ENCODE measurements at regions not wholly inside any gene's neighbourhood (a gene's known extent, or its start where the extent isn't known, plus 50 kb on each side); places are given as distances from the start of the nearest gene placed in this dataset.
"Not testable (repeated sequence)": the region's sequence is repeated elsewhere in the genome, so short reads cannot be mapped to it uniquely, and the experiment has no call there.

- intact Hi-C loops (cut with DNase I); ATAC-seq; DNase-seq: not testable (repeated sequence)
These were observed 87.8 kb downstream of the TENT5D start for GRCh38 chrX:80508083-80508482.

- ATAC-seq (peak in 1 of 2 donors; percentile 85), DNase-seq (no peak)
- intact Hi-C loops (cut with DNase I), result no loop called here
These were observed 91.9 kb downstream of the TENT5D start for GRCh38 chrX:80511969-80512760.

GRCh38 chrX:80512924-80513323 is 92.7 kb downstream of the TENT5D start:
- no peak for DNase-seq
- no peak for ATAC-seq
- intact Hi-C loops (cut with DNase I), result no loop called here

GRCh38 chrX:80513625-80514024 is 93.4 kb downstream of the TENT5D start:
- DNase-seq (no peak), ATAC-seq (no peak)
- intact Hi-C loops (cut with DNase I), result no loop called here

GRCh38 chrX:80537096-80537495 is 116.8 kb downstream of the TENT5D start:
- intact Hi-C loops (cut with DNase I), result no loop called here
- ATAC-seq (no peak), DNase-seq (no peak)

- intact Hi-C loops (cut with DNase I), result no loop called here
- ATAC-seq, result no peak
These were observed 130.5 kb downstream of the TENT5D start for GRCh38 chrX:80550722-80551121.

GRCh38 chrX:80556148-80556547 is 135.9 kb downstream of the TENT5D start:
- ATAC-seq (no peak), DNase-seq (no peak)
- intact Hi-C loops (cut with DNase I), result no loop called here

More at GRCh38 chrX:80550722-80551121, 130.5 kb downstream of the TENT5D start:
- no peak for DNase-seq

GRCh38 chrX:80572636-80573035 is 152.4 kb downstream of the TENT5D start:
- no peak for ATAC-seq
- intact Hi-C loops (cut with DNase I), result no loop called here
- DNase-seq, result no peak

GRCh38 chrX:80573275-80573674 is 153.0 kb downstream of the TENT5D start:
- intact Hi-C loops (cut with DNase I), result no loop called here
- DNase-seq, result no peak
- ATAC-seq, result no peak

GRCh38 chrX:80574486-80575086 is 154.3 kb downstream of the TENT5D start:
- DNase-seq; intact Hi-C loops (cut with DNase I); ATAC-seq: not testable (repeated sequence)

- ATAC-seq (peak in 1 of 2 donors; percentile 41), DNase-seq (no peak)
- intact Hi-C loops (cut with DNase I), result no loop called here
These were observed 156.0 kb downstream of the TENT5D start for GRCh38 chrX:80576267-80576666.

GRCh38 chrX:80576806-80577533 is 156.7 kb downstream of the TENT5D start:
- intact Hi-C loops (cut with DNase I), result no loop called here
- DNase-seq, result no peak
- peak in 1 of 2 donors; percentile 33 for ATAC-seq

- DNase-seq (no peak), ATAC-seq (no peak)
- intact Hi-C loops (cut with DNase I), result no loop called here
These were observed 158.4 kb downstream of the TENT5D start for GRCh38 chrX:80578517-80579105.

GRCh38 chrX:80590992-80591391 is 170.7 kb downstream of the TENT5D start:
- intact Hi-C loops (cut with DNase I); ATAC-seq; DNase-seq: not testable (repeated sequence)

GRCh38 chrX:80602036-80602860 is 182.0 kb downstream of the TENT5D start:
- intact Hi-C loops (cut with DNase I), result no loop called here
- ATAC-seq (peak in 1 of 2 donors; percentile 41), DNase-seq (no peak)
